ENCODE measurements at regions not wholly inside any gene's neighbourhood (a gene's known extent, or its start where the extent isn't known, plus 50 kb on each side); places are given as distances from the start of the nearest gene placed in this dataset.
A peak's percentile ranks its signal among the peaks of the same experiment; 100 is the strongest.

DNA sequence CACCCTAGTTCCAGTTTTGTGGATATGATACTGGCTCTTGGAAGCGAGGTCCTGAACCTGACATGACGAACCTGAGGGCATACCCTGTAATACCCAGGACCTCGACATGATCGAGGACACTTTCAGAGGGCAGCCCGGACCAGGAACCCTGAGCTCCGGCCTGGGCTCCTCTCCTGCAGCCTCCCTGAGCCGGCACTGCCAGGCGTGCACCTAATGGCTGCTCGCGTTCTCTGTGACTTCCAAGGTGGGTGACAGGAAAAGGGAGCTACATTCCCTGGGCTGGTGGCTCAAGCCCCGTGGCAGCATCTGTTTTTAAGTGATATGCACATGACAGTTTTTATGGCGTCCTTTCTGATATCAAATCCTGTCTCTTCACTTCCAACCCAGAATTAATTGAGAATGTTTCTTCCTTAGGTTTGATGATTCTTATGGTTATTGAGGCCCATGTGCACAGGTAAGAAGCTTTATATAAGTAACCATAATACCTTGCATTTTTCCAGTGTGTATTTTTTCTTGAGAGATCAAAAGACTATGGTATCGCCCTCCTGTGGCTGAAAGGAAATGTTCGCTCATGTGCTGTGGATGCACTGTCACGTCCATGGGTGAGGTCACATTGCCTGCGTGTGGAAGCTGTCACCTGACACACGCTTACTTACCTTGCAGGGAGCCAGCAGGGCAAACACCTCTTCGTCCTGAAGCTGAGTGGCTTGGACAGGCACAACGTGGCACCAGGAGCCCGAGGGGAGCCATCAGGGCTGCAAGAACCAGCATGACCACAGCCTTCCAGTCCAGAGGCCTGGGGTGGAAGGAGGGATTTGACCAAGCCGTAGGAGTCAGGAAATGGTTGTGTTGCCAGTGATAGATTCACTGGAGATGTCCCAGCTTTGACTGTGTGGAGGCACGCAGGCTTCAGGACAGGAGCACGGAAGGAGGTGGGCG, 367.4 kb upstream of the MYT1L start:
- TF ChIP-seq, protein P1, sequence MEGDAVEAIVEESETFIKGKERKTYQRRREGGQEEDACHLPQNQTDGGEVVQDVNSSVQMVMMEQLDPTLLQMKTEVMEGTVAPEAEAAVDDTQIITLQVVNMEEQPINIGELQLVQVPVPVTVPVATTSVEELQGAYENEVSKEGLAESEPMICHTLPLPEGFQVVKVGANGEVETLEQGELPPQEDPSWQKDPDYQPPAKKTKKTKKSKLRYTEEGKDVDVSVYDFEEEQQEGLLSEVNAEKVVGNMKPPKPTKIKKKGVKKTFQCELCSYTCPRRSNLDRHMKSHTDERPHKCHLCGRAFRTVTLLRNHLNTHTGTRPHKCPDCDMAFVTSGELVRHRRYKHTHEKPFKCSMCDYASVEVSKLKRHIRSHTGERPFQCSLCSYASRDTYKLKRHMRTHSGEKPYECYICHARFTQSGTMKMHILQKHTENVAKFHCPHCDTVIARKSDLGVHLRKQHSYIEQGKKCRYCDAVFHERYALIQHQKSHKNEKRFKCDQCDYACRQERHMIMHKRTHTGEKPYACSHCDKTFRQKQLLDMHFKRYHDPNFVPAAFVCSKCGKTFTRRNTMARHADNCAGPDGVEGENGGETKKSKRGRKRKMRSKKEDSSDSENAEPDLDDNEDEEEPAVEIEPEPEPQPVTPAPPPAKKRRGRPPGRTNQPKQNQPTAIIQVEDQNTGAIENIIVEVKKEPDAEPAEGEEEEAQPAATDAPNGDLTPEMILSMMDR (IDR thresholded peaks at IDR 0.05; ENCODE audit: insufficient read depth, low read length, poor library complexity, severe bottlenecking): peak; percentile 15
- TF ChIP-seq EZH2phosphoT487 (conservative IDR thresholded peaks at IDR 0.05; ENCODE audit: low read length): no peak

All from SU-DHL-6 (cell line).